ENCODE measurements at regions not wholly inside any gene's neighbourhood (a gene's known extent, or its start where the extent isn't known, plus 50 kb on each side); places are given as distances from the start of the nearest gene placed in this dataset.
"Not testable (repeated sequence)": the region's sequence is repeated elsewhere in the genome, so short reads cannot be mapped to it uniquely, and the experiment has no call there.

- peaks cover 0 to 8% (median 4%) of the 10 kb centered on the region in 5 donors for H3K4me1 ChIP-seq (ENCODE audit: control insufficient read depth in 5 of 5, insufficient read depth in 5 of 5, low read length in 5 of 5)
- no peak overlapping the region for H3K9ac ChIP-seq (ENCODE audit: low read length in 5 of 5)
- H3K27ac ChIP-seq (ENCODE audit: low read depth, low read length): no peak overlapping the region
- H3K36me3 ChIP-seq (ENCODE audit: control insufficient read depth in 5 of 5, insufficient read depth in 5 of 5, low read length in 5 of 5): no peaks in the 10 kb centered on the region
- peaks cover 0 to 3% (median 0%) of the 10 kb centered on the region in 5 donors for H3K27me3 ChIP-seq (ENCODE audit: control insufficient read depth in 5 of 5, insufficient read depth in 4 of 5, low read length in 5 of 5)
- no peaks in the 10 kb centered on the region for H3K9me3 ChIP-seq (ENCODE audit: control insufficient read depth in 5 of 5, low read length in 5 of 5)
- H3K4me3 ChIP-seq (ENCODE audit: low read depth in 1 of 5, low read length in 5 of 5): no peak overlapping the region
Observed at GRCh38 chr7:69373171-69374043, 224.9 kb upstream of the AUTS2 start.

GRCh38 chr7:69374044-69374425 is 224.2 kb upstream of the AUTS2 start:
- H3K9ac ChIP-seq (ENCODE audit: low read length in 5 of 5): no peak overlapping the region
- no peaks in the 10 kb centered on the region for H3K9me3 ChIP-seq (ENCODE audit: control insufficient read depth in 5 of 5, low read length in 5 of 5)
- peaks cover 0 to 3% (median 0%) of the 10 kb centered on the region in 5 donors for H3K27me3 ChIP-seq (ENCODE audit: control insufficient read depth in 5 of 5, insufficient read depth in 4 of 5, low read length in 5 of 5)
- no peak overlapping the region for H3K4me3 ChIP-seq (ENCODE audit: low read depth in 1 of 5, low read length in 5 of 5)
- no peak overlapping the region for H3K27ac ChIP-seq (ENCODE audit: low read depth, low read length)
- H3K4me1 ChIP-seq (ENCODE audit: control insufficient read depth in 5 of 5, insufficient read depth in 5 of 5, low read length in 5 of 5): peaks cover 0 to 8% (median 4%) of the 10 kb centered on the region in 5 donors
- no peaks in the 10 kb centered on the region for H3K36me3 ChIP-seq (ENCODE audit: control insufficient read depth in 5 of 5, insufficient read depth in 5 of 5, low read length in 5 of 5)

- Histone ChIP-seq H3K9ac (ENCODE audit: low read length in 5 of 5) (no peak overlapping the region), H3K9me3 (ENCODE audit: control insufficient read depth in 5 of 5, low read length in 5 of 5) (no peaks in the 10 kb centered on the region), H3K4me3 (ENCODE audit: low read depth in 1 of 5, low read length in 5 of 5) (no peak overlapping the region), H3K36me3 (ENCODE audit: control insufficient read depth in 5 of 5, insufficient read depth in 5 of 5, low read length in 5 of 5) (no peaks in the 10 kb centered on the region), H3K27me3 (ENCODE audit: control insufficient read depth in 5 of 5, insufficient read depth in 4 of 5, low read length in 5 of 5) (peaks cover 0 to 3% (median 0%) of the 10 kb centered on the region in 5 donors), H3K27ac (ENCODE audit: low read depth, low read length) (no peak overlapping the region), H3K4me1 (ENCODE audit: control insufficient read depth in 5 of 5, insufficient read depth in 5 of 5, low read length in 5 of 5) (peaks cover 0 to 8% (median 4%) of the 10 kb centered on the region in 5 donors)
Observed at GRCh38 chr7:69377191-69377590, 221.1 kb upstream of the AUTS2 start.

- Histone ChIP-seq H3K9ac (ENCODE audit: low read length in 5 of 5) (no peak overlapping the region), H3K4me1 (ENCODE audit: control insufficient read depth in 5 of 5, insufficient read depth in 5 of 5, low read length in 5 of 5) (no peaks in the 10 kb centered on the region), H3K4me3 (ENCODE audit: low read depth in 1 of 5, low read length in 5 of 5) (no peak overlapping the region), H3K9me3 (ENCODE audit: control insufficient read depth in 5 of 5, low read length in 5 of 5) (no peaks in the 10 kb centered on the region), H3K27ac (ENCODE audit: low read depth, low read length) (no peak overlapping the region), H3K27me3 (ENCODE audit: control insufficient read depth in 5 of 5, insufficient read depth in 4 of 5, low read length in 5 of 5) (no peaks in the 10 kb centered on the region), H3K36me3 (ENCODE audit: control insufficient read depth in 5 of 5, insufficient read depth in 5 of 5, low read length in 5 of 5) (no peaks in the 10 kb centered on the region)
Observed at GRCh38 chr7:69388452-69389137, 209.7 kb upstream of the AUTS2 start.

- no peaks in the 10 kb centered on the region for H3K27me3 ChIP-seq (ENCODE audit: control insufficient read depth in 5 of 5, insufficient read depth in 4 of 5, low read length in 5 of 5)
- no peak overlapping the region for H3K27ac ChIP-seq (ENCODE audit: low read depth, low read length)
- H3K9me3 ChIP-seq (ENCODE audit: control insufficient read depth in 5 of 5, low read length in 5 of 5): no peaks in the 10 kb centered on the region
- no peak overlapping the region for H3K4me3 ChIP-seq (ENCODE audit: low read depth in 1 of 5, low read length in 5 of 5)
- no peaks in the 10 kb centered on the region for H3K36me3 ChIP-seq (ENCODE audit: control insufficient read depth in 5 of 5, insufficient read depth in 5 of 5, low read length in 5 of 5)
- H3K9ac ChIP-seq (ENCODE audit: low read length in 5 of 5): no peak overlapping the region
- H3K4me1 ChIP-seq (ENCODE audit: control insufficient read depth in 5 of 5, insufficient read depth in 5 of 5, low read length in 5 of 5): no peaks in the 10 kb centered on the region
Observed at GRCh38 chr7:69389216-69389615, 209.1 kb upstream of the AUTS2 start.

- not testable (repeated sequence) for H3K9me3 ChIP-seq (ENCODE audit: control insufficient read depth in 5 of 5, low read length in 5 of 5)
Observed at GRCh38 chr7:69393912-69394311, 204.4 kb upstream of the AUTS2 start.

GRCh38 chr7:69395061-69395714 is 203.1 kb upstream of the AUTS2 start:
- Histone ChIP-seq H3K27ac (ENCODE audit: low read depth, low read length) (no peak overlapping the region), H3K9me3 (ENCODE audit: control insufficient read depth in 5 of 5, low read length in 5 of 5) (peaks cover 0 to 6% (median 4%) of the 10 kb centered on the region in 5 donors), H3K4me1 (ENCODE audit: control insufficient read depth in 5 of 5, insufficient read depth in 5 of 5, low read length in 5 of 5) (peaks cover 3 to 24% (median 11%) of the 10 kb centered on the region in 5 donors), H3K27me3 (ENCODE audit: control insufficient read depth in 5 of 5, insufficient read depth in 4 of 5, low read length in 5 of 5) (no peaks in the 10 kb centered on the region), H3K4me3 (ENCODE audit: low read depth in 1 of 5, low read length in 5 of 5) (peak overlapping the region in 3 of 5 donors; percentile 3 to 47 (median 32)), H3K9ac (ENCODE audit: low read length in 5 of 5) (no peak overlapping the region), H3K36me3 (ENCODE audit: control insufficient read depth in 5 of 5, insufficient read depth in 5 of 5, low read length in 5 of 5) (no peaks in the 10 kb centered on the region)

More at GRCh38 chr7:69393912-69394311, 204.4 kb upstream of the AUTS2 start:
- not testable (repeated sequence) for H3K9ac ChIP-seq (ENCODE audit: low read length in 5 of 5); H3K27ac ChIP-seq (ENCODE audit: low read depth, low read length); H3K36me3 ChIP-seq (ENCODE audit: control insufficient read depth in 5 of 5, insufficient read depth in 5 of 5, low read length in 5 of 5); H3K4me3 ChIP-seq (ENCODE audit: low read depth in 1 of 5, low read length in 5 of 5); H3K27me3 ChIP-seq (ENCODE audit: control insufficient read depth in 5 of 5, insufficient read depth in 4 of 5, low read length in 5 of 5)
- H3K4me1 ChIP-seq (ENCODE audit: control insufficient read depth in 5 of 5, insufficient read depth in 5 of 5, low read length in 5 of 5): peaks cover 3 to 24% (median 11%) of the 10 kb centered on the region in 5 donors

GRCh38 chr7:69398986-69399385 is 199.3 kb upstream of the AUTS2 start:
- Histone ChIP-seq H3K4me1 (ENCODE audit: control insufficient read depth in 5 of 5, insufficient read depth in 5 of 5, low read length in 5 of 5) (peaks cover 3 to 27% (median 11%) of the 10 kb centered on the region in 5 donors), H3K27ac (ENCODE audit: low read depth, low read length) (no peak overlapping the region), H3K36me3 (ENCODE audit: control insufficient read depth in 5 of 5, insufficient read depth in 5 of 5, low read length in 5 of 5) (no peaks in the 10 kb centered on the region), H3K4me3 (ENCODE audit: low read depth in 1 of 5, low read length in 5 of 5) (no peak overlapping the region), H3K9me3 (ENCODE audit: control insufficient read depth in 5 of 5, low read length in 5 of 5) (peaks cover 0 to 6% (median 4%) of the 10 kb centered on the region in 5 donors), H3K27me3 (ENCODE audit: control insufficient read depth in 5 of 5, insufficient read depth in 4 of 5, low read length in 5 of 5) (no peaks in the 10 kb centered on the region), H3K9ac (ENCODE audit: low read length in 5 of 5) (no peak overlapping the region)

GRCh38 chr7:69399401-69399800 is 198.9 kb upstream of the AUTS2 start:
- H3K27ac ChIP-seq (ENCODE audit: low read depth, low read length): no peak overlapping the region
- H3K4me3 ChIP-seq (ENCODE audit: low read depth in 1 of 5, low read length in 5 of 5): no peak overlapping the region
- H3K9me3 ChIP-seq (ENCODE audit: control insufficient read depth in 5 of 5, low read length in 5 of 5): peaks cover 0 to 6% (median 4%) of the 10 kb centered on the region in 5 donors

More at GRCh38 chr7:69399401-69399800, 198.9 kb upstream of the AUTS2 start:
- Histone ChIP-seq H3K4me1 (ENCODE audit: control insufficient read depth in 5 of 5, insufficient read depth in 5 of 5, low read length in 5 of 5) (peaks cover 3 to 27% (median 11%) of the 10 kb centered on the region in 5 donors), H3K27me3 (ENCODE audit: control insufficient read depth in 5 of 5, insufficient read depth in 4 of 5, low read length in 5 of 5) (no peaks in the 10 kb centered on the region), H3K36me3 (ENCODE audit: control insufficient read depth in 5 of 5, insufficient read depth in 5 of 5, low read length in 5 of 5) (no peaks in the 10 kb centered on the region), H3K9ac (ENCODE audit: low read length in 5 of 5) (no peak overlapping the region)
